ENCODE measurements at regions not wholly inside any gene's neighbourhood (a gene's known extent, or its start where the extent isn't known, plus 50 kb on each side); places are given as distances from the start of the nearest gene placed in this dataset.

DNA sequence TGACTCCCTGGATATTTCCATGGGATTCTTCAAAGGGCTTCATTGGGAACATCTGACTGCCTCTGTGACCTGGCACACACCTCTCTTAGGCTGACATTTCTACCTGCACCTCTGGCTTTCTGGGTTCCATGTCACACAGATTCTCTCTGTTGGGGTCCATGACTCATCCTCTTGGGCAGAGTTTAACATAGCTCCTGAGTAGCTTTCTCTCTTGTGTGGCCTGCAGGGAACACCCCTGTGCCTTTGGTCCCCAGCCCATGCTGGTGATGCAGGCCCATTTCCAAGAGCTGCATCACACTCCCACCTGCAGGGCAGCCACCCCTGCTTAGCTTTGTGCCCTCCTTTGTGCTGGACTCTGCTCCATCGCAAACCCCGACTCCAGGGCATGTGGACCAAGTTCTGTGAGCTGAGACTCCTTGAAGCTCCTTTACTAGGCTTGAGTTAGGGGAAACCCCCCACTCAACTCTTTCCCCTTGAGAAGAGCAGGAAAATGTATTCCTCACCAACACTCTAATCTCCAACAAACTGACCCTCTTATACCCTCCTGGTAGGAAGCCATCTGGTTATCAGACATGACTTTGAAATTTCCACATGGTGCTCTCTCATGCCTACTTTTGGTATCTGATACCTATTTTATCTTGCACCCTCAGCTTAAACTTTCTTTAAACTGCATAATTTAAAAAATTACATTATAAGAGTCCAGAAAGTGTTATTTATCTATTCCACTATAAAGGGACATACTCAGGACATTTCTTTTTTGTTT, 93.3 kb downstream of the ZNF777 start:
- Histone ChIP-seq H3K9me3 (ENCODE audit: low read depth) (peaks cover 4% of the 10 kb centered on the region), H3K4me1 (ENCODE audit: low read depth) (no peaks in the 10 kb centered on the region), H3K4me3 (no peak overlapping the region), H3K36me3 (no peaks in the 10 kb centered on the region), H3K27ac (no peak overlapping the region), H3K27me3 (no peaks in the 10 kb centered on the region)
- TF ChIP-seq, protein P1, sequence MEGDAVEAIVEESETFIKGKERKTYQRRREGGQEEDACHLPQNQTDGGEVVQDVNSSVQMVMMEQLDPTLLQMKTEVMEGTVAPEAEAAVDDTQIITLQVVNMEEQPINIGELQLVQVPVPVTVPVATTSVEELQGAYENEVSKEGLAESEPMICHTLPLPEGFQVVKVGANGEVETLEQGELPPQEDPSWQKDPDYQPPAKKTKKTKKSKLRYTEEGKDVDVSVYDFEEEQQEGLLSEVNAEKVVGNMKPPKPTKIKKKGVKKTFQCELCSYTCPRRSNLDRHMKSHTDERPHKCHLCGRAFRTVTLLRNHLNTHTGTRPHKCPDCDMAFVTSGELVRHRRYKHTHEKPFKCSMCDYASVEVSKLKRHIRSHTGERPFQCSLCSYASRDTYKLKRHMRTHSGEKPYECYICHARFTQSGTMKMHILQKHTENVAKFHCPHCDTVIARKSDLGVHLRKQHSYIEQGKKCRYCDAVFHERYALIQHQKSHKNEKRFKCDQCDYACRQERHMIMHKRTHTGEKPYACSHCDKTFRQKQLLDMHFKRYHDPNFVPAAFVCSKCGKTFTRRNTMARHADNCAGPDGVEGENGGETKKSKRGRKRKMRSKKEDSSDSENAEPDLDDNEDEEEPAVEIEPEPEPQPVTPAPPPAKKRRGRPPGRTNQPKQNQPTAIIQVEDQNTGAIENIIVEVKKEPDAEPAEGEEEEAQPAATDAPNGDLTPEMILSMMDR (IDR thresholded peaks at IDR 0.05; ENCODE audit: low read depth, low read length), result no peak
- DNase-seq (ENCODE audit: low read depth in 1 of 2, low spot score in 1 of 2), result no peak

DNA sequence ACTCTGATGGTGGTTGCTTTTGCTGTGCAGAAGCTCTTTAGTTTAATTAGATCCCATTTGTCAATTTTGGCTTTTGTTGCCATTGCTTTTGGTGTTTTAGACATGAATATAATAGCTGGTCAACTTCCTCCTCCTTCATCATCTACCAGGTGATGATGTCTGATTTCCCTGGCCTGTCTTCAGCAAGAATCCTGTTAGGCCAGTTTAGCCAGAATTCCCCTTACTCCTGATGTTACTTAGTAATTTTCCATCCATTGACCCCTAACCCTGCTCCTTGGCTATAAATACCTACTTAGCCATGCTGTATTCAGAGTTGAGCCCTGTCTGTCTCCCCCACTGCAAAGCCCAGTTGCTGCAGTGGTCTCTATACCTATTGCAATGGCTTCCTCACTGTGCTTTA, 91.4 kb downstream of the ZNF777 start:
- no peak for DNase-seq (ENCODE audit: low read depth in 1 of 2, low spot score in 1 of 2)
- H3K27me3 ChIP-seq, result no peaks in the 10 kb centered on the region
- no peak overlapping the region for H3K4me3 ChIP-seq
- H3K36me3 ChIP-seq, result no peaks in the 10 kb centered on the region
- peaks cover 4% of the 10 kb centered on the region for H3K9me3 ChIP-seq (ENCODE audit: low read depth)
- H3K4me1 ChIP-seq (ENCODE audit: low read depth), result no peaks in the 10 kb centered on the region
- H3K27ac ChIP-seq, result no peak overlapping the region
- TF ChIP-seq, protein P1 (IDR thresholded peaks at IDR 0.05; ENCODE audit: low read depth, low read length), result no peak

DNA sequence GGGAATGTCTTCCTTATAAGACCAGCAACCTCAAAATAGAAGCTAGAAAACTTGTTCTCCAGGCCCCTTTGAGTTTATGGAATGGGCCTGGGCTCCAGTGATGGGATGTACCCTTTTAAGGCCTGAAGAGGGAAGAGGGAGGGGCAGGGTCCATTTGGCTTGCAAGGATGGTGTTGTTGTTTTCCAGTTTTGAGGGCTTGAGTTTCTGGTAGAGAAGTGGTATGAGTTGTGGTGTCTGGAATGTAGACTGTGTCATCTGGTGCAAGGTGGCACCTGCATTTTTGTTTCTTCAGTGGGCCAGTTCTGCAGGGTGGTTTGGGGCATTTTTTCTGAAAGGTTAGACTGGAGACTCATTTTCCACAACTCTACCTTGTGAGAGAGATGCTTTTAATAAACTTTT, 90.1 kb downstream of the ZNF777 start:
- H3K27ac ChIP-seq, result no peak overlapping the region
- no peak for DNase-seq (ENCODE audit: low read depth in 1 of 2, low spot score in 1 of 2)
- no peaks in the 10 kb centered on the region for H3K36me3 ChIP-seq
- no peaks in the 10 kb centered on the region for H3K27me3 ChIP-seq
- H3K4me3 ChIP-seq, result no peak overlapping the region
- peaks cover 4% of the 10 kb centered on the region for H3K9me3 ChIP-seq (ENCODE audit: low read depth)
- TF ChIP-seq, protein P1 (IDR thresholded peaks at IDR 0.05; ENCODE audit: low read depth, low read length), result no peak
- no peaks in the 10 kb centered on the region for H3K4me1 ChIP-seq (ENCODE audit: low read depth)

DNA sequence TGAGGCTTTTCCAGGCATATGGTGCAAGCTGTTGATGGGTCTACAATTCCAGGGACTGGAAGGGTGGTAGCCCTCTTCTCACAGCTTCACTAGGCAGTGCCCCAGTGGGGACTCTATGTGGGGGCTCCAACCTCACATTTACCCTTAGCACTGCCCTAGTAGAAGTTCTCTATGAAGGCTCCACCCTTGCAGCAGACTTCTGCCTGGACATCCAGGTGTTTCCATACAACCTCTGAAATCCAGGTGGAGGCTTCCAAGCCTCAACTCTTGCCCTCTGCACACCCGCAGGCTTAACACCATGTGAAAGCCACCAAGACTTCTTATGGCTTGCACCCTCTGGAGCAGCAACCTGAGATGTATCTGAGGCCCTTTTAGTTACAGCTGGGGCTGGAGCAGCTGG, 87.8 kb downstream of the ZNF777 start:
- Histone ChIP-seq H3K9me3 (ENCODE audit: low read depth) (peaks cover 4% of the 10 kb centered on the region), H3K27ac (no peak overlapping the region), H3K27me3 (no peaks in the 10 kb centered on the region), H3K4me1 (ENCODE audit: low read depth) (no peaks in the 10 kb centered on the region), H3K4me3 (no peak overlapping the region), H3K36me3 (no peaks in the 10 kb centered on the region)
- DNase-seq (ENCODE audit: low read depth in 1 of 2, low spot score in 1 of 2), result no peak
- TF ChIP-seq, protein P1 (IDR thresholded peaks at IDR 0.05; ENCODE audit: low read depth, low read length), result no peak

DNA sequence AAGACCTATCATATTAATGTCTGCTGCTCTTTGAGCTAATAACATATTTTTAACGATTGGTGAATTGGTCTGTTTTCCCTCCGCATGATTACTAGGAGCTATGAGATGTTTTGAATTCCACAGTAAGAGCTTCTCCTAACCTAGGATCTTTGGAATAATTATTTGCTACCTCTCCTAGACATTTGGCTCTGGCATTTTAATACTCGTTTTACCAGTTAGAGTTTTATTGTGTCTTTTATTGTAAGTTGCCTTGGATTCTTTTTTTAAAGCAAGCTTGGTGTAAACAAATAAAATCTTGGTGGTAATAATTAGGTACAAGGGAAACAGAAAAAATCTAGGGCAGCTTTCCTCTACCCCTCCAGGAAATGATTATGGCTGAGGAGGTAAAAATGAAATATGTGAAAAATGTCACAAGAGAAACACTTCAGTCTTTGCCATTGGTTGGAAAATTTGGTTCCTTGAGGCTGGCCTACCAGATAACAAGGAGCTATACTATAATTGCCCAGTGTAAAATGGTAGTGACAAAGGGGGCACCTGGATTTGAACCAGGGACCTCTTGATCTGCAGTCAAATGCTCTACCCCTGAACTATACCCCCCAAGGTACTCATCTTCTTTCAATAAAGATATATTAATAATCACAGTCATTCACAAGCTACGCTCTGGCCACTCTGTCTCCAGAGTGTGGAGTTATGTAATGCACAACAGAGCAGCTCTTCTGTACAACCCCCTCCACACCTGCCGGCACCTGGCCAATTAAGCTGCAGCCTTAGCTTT, 85.4 kb downstream of the ZNF777 start:
- H3K36me3 ChIP-seq, result no peaks in the 10 kb centered on the region
- no peak for DNase-seq (ENCODE audit: low read depth in 1 of 2, low spot score in 1 of 2)
- H3K4me1 ChIP-seq (ENCODE audit: low read depth), result no peaks in the 10 kb centered on the region
- no peak overlapping the region for H3K27ac ChIP-seq
- TF ChIP-seq, protein P1 (IDR thresholded peaks at IDR 0.05; ENCODE audit: low read depth, low read length), result no peak
- peaks cover 2% of the 10 kb centered on the region for H3K9me3 ChIP-seq (ENCODE audit: low read depth)
- no peak overlapping the region for H3K4me3 ChIP-seq
- H3K27me3 ChIP-seq, result no peaks in the 10 kb centered on the region
